ENCODE measurements at regions not wholly inside any gene's neighbourhood (a gene's known extent, or its start where the extent isn't known, plus 50 kb on each side); places are given as distances from the start of the nearest gene placed in this dataset.

- ChIA-PET CTCF (ENCODE audit: low intra/inter-chr PET ratio, low total read pairs) (no interaction called here), POLR2A (no interaction called here)
- ATAC-seq (no peak), FAIRE-seq (no peak), DNase-seq (ENCODE audit: low spot score) (no peak)
- no peaks in the 10 kb centered on the region for H3K79me2 ChIP-seq (ENCODE audit: insufficient read depth, low read length)
- intact Hi-C loops (cut with micrococcal nuclease; ENCODE audit: unreplicated experiment) (no loop called here), in situ Hi-C loops (cut with HindIII; ENCODE audit: extremely low pct_ligation_motif_present, low pct_unique_long_range_greater_than_20kb) (no loop called here)
- no peaks in the 10 kb centered on the region for H3K27me3 ChIP-seq (ENCODE audit: control insufficient read depth in 1 of 2, insufficient read depth in 2 of 2, low read length in 2 of 2)
- H2AFZ ChIP-seq (ENCODE audit: low read length) = no peak overlapping the region
- H3K4me2 ChIP-seq (ENCODE audit: low read depth, low read length) = no peak overlapping the region
- no peak overlapping the region for H3K4me3 ChIP-seq (replicated peaks in 1 of 3; ENCODE audit: insufficient read depth in 1 of 3, low read depth in 2 of 3, low read length in 3 of 3)
- H3K27ac ChIP-seq (ENCODE audit: extremely low read length, insufficient read depth, low read length) = no peak overlapping the region
- H3K9ac ChIP-seq (ENCODE audit: insufficient read depth, low read depth, low read length) = no peak overlapping the region
- H3K9me3 ChIP-seq (ENCODE audit: low read length) = peaks cover 58% of the 10 kb centered on the region
- H3K4me1 ChIP-seq (ENCODE audit: insufficient read depth, low read length) = no peaks in the 10 kb centered on the region
- no TSS peak for BruUV-seq (replicated peaks)
- H4K20me1 ChIP-seq (ENCODE audit: insufficient read depth, low read length) = no peaks in the 10 kb centered on the region
- WGBS (ENCODE audit: low lambda C conversion rate) = 0% methylated on average over 1 of the region's 1 CpG
- H3K36me3 ChIP-seq (replicated peaks in 1 of 2; ENCODE audit: control insufficient read depth in 1 of 2, insufficient read depth in 2 of 2, low read length in 2 of 2) = no peaks in the 10 kb centered on the region
- TF ChIP-seq, protein P1, sequence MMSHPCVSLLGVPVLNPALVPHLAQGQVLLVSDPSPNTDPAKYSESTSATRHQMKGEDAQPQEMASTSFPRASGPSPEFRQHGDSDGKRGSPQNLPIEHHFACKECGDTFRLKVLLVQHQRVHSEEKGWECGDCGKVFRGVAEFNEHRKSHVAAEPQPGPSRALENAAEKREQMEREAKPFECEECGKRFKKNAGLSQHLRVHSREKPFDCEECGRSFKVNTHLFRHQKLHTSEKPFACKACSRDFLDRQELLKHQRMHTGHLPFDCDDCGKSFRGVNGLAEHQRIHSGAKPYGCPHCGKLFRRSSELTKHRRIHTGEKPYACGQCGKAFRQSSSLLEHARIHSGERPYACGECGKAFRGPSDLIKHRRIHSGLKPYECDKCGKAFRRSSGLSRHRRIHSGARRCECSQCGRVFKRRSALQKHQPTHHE (CRISPR knock-in tag; IDR thresholded peaks at IDR 0.05; ENCODE audit: borderline replicate concordance) = no peak
- TF ChIP-seq ELF1 (CRISPR knock-in tag; IDR thresholded peaks at IDR 0.05) (no peak), ZNF552 (CRISPR knock-in tag; IDR thresholded peaks at IDR 0.05; ENCODE audit: borderline replicate concordance) (no peak), MYC (CRISPR knock-in tag; IDR thresholded peaks at IDR 0.05; ENCODE audit: borderline replicate concordance) (no peak), ZNF225 (CRISPR knock-in tag; IDR thresholded peaks at IDR 0.05) (no peak), XBP1 (CRISPR knock-in tag; IDR thresholded peaks at IDR 0.05) (no peak), REXO4 (CRISPR knock-in tag; IDR thresholded peaks at IDR 0.05; ENCODE audit: borderline replicate concordance) (no peak), ZNF687 (CRISPR knock-in tag; IDR thresholded peaks at IDR 0.05) (no peak), ATAD3A (CRISPR knock-in tag; IDR thresholded peaks at IDR 0.05) (no peak), CEBPB (IDR thresholded peaks at IDR 0.05; ENCODE audit: borderline replicate concordance, low read depth, low read length) (no peak), KDM4B (CRISPR knock-in tag; IDR thresholded peaks at IDR 0.05) (no peak), SNAPC2 (CRISPR knock-in tag; IDR thresholded peaks at IDR 0.05) (no peak), ZNF724P (CRISPR knock-in tag; IDR thresholded peaks at IDR 0.05; ENCODE audit: borderline replicate concordance) (no peak), SPEN (CRISPR knock-in tag; IDR thresholded peaks at IDR 0.05; ENCODE audit: low read depth) (no peak), ZNF207 (IDR thresholded peaks at IDR 0.05; ENCODE audit: borderline replicate concordance) (no peak)
- TF ChIP-seq, protein P2, sequence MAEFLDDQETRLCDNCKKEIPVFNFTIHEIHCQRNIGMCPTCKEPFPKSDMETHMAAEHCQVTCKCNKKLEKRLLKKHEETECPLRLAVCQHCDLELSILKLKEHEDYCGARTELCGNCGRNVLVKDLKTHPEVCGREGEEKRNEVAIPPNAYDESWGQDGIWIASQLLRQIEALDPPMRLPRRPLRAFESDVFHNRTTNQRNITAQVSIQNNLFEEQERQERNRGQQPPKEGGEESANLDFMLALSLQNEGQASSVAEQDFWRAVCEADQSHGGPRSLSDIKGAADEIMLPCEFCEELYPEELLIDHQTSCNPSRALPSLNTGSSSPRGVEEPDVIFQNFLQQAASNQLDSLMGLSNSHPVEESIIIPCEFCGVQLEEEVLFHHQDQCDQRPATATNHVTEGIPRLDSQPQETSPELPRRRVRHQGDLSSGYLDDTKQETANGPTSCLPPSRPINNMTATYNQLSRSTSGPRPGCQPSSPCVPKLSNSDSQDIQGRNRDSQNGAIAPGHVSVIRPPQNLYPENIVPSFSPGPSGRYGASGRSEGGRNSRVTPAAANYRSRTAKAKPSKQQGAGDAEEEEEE (CRISPR knock-in tag; IDR thresholded peaks at IDR 0.05; ENCODE audit: borderline replicate concordance) = no peak
- TF ChIP-seq, protein P3, sequence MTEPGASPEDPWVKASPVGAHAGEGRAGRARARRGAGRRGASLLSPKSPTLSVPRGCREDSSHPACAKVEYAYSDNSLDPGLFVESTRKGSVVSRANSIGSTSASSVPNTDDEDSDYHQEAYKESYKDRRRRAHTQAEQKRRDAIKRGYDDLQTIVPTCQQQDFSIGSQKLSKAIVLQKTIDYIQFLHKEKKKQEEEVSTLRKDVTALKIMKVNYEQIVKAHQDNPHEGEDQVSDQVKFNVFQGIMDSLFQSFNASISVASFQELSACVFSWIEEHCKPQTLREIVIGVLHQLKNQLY (CRISPR knock-in tag; IDR thresholded peaks at IDR 0.05) = no peak
Observed at GRCh38 chr15:95712785-95713184, 617.7 kb upstream of the NR2F2 start.
